WTC11 (cell line): ENCODE measurements at regions not wholly inside any gene's neighbourhood (a gene's known extent, or its start where the extent isn't known, plus 50 kb on each side); places are given as distances from the start of the nearest gene placed in this dataset.

ENCODE experiments used
- ATAC-seq: fragments of 200-7000 bp; cut with Tn5 transposase; 2 replicates; pipeline ENCODE4 v1.10.0; 2021; ENCODE audit warnings: mild to moderate bottlenecking, moderate library complexity
- CTCF ChIA-PET: fragments of 300-600 bp; sonication (Branson Sonifier 250); formaldehyde crosslinking; loops from one replicate; lab custom pipeline; 2021; ENCODE audit warnings: antibody characterized with exemption; lab: Charles Lee
- POLR2A ChIA-PET: fragments of 350-600 bp; sonication (Branson Sonifier 250); formaldehyde crosslinking; loops from one replicate; lab custom pipeline; 2021; ENCODE audit warnings: antibody characterized with exemption; lab: Charles Lee
- DNase-seq: peaks from one replicate; pipeline ENCODE4 v3.0.0; 2021; ENCODE audit warnings: low spot score
- H3K27ac Mint-ChIP-seq: 2 replicates; pipeline ENCODE4 v1.8.0; 2021; ENCODE audit warnings: mixed read lengths
- H3K27me3 Mint-ChIP-seq: 2 replicates; pipeline ENCODE4 v1.8.0; 2021; ENCODE audit warnings: low read depth, mild to moderate bottlenecking, moderate library complexity, mixed read lengths
- H3K36me3 Mint-ChIP-seq: 2 replicates; pipeline ENCODE4 v1.8.0; 2021; ENCODE audit warnings: mixed read lengths
- H3K4me1 Mint-ChIP-seq: 2 replicates; pipeline ENCODE4 v1.8.0; 2022; ENCODE audit warnings: mixed read lengths
- H3K4me3 Mint-ChIP-seq: 2 replicates; pipeline ENCODE4 v1.8.0; 2021; ENCODE audit warnings: mild to moderate bottlenecking, moderate library complexity, mixed read lengths
- H3K9me3 Mint-ChIP-seq: 2 replicates; pipeline ENCODE4 v1.8.0; 2021; ENCODE audit warnings: mixed read lengths
- ARID4B ChIP-seq: sonication (generic); formaldehyde crosslinking; IDR thresholded peaks from 2 replicates; pipeline ENCODE4 v1.8.0; 2023; ENCODE audit warnings: missing genetic modification reagents, mild to moderate bottlenecking, borderline replicate concordance
- ATF6 ChIP-seq: sonication (generic); formaldehyde crosslinking; IDR thresholded peaks from 2 replicates; pipeline ENCODE4 v1.8.1; 2023; ENCODE audit warnings: mild to moderate bottlenecking, missing genetic modification reagents
- CDX4 ChIP-seq: fragments of 250-450 bp; sonication (Bioruptor Pico); IDR thresholded peaks from 2 replicates; pipeline ENCODE4 v1.9.0; 2021; ENCODE audit warnings: moderate library complexity, mild to moderate bottlenecking, inconsistent platforms, borderline replicate concordance
- CTCF ChIP-seq: fragments of 200-600 bp; IDR thresholded peaks from 2 replicates; pipeline ENCODE4 v1.8.0; 2022; ENCODE audit warnings: antibody characterized with exemption
- E2F4 ChIP-seq: sonication (generic); formaldehyde crosslinking; IDR thresholded peaks from 2 replicates; pipeline ENCODE4 v1.8.1; 2022; ENCODE audit warnings: low read depth, mild to moderate bottlenecking, moderate library complexity, missing genetic modification reagents, borderline replicate concordance
- FOXP4 ChIP-seq: sonication (generic); formaldehyde crosslinking; IDR thresholded peaks from 2 replicates; pipeline ENCODE4 v1.8.0; 2022; ENCODE audit warnings: mild to moderate bottlenecking, missing genetic modification reagents
- MXD4 ChIP-seq: fragments of 250-450 bp; sonication (Bioruptor Pico); IDR thresholded peaks from 2 replicates; pipeline ENCODE4 v1.8.0; 2021; ENCODE audit warnings: mild to moderate bottlenecking, moderate library complexity, borderline replicate concordance
- NR3C1 ChIP-seq: sonication (generic); formaldehyde crosslinking; conservative IDR thresholded peaks from 2 replicates; pipeline ENCODE4 v1.8.1; 2023; ENCODE audit warnings: low read depth, mild to moderate bottlenecking, missing genetic modification reagents
- PRRX2 ChIP-seq: fragments of 250-450 bp; sonication (Bioruptor Pico); IDR thresholded peaks from 2 replicates; pipeline ENCODE4 v1.8.0; 2021; ENCODE audit warnings: mild to moderate bottlenecking
- USF1 ChIP-seq: sonication (generic); formaldehyde crosslinking; IDR thresholded peaks from 2 replicates; pipeline ENCODE4 v1.8.0; 2022; ENCODE audit warnings: mild to moderate bottlenecking, missing genetic modification reagents
- ZBTB21 ChIP-seq: sonication (generic); formaldehyde crosslinking; IDR thresholded peaks from 2 replicates; pipeline ENCODE4 v1.8.1; 2023; ENCODE audit warnings: mild to moderate bottlenecking, missing genetic modification reagents, borderline replicate concordance
- ZNF423 ChIP-seq: fragments of 250-450 bp; sonication (Bioruptor Pico); IDR thresholded peaks from 2 replicates; pipeline ENCODE4 v2.1.2; 2022; ENCODE audit warnings: mild to moderate bottlenecking, moderate library complexity
- ZNF425 ChIP-seq: fragments of 250-450 bp; sonication (Bioruptor Pico); conservative IDR thresholded peaks from 2 replicates; pipeline ENCODE4 v1.9.0; 2021; ENCODE audit warnings: mild to moderate bottlenecking
- ZNF532 ChIP-seq: fragments of 250-450 bp; sonication (Bioruptor Pico); IDR thresholded peaks from 2 replicates; pipeline ENCODE4 v1.9.0; 2021; ENCODE audit warnings: mild to moderate bottlenecking, borderline replicate concordance

GRCh38 chr13:83536153-83536552 is 346.1 kb downstream of the SLITRK1 start (continued):
- TF ChIP-seq E2F4 (no peak), CTCF (no peak), ZNF425 (CRISPR knock-in tag) (no peak), FOXP4 (CRISPR knock-in tag) (no peak)

- Mint-ChIP-seq H3K36me3 (no peaks in the 10 kb centered on the region), H3K27me3 (no peaks in the 10 kb centered on the region), H3K9me3 (no peaks in the 10 kb centered on the region), H3K4me1 (no peaks in the 10 kb centered on the region), H3K4me3 (no peak overlapping the region), H3K27ac (no peak overlapping the region)
- DNase-seq (no peak), ATAC-seq (no peak)
- ChIA-PET CTCF (no interaction called here), POLR2A (no interaction called here)
- TF ChIP-seq MXD4 (CRISPR knock-in tag) (no peak), ZNF532 (CRISPR knock-in tag) (no peak), ZBTB21 (CRISPR knock-in tag) (no peak), ZNF423 (CRISPR knock-in tag) (no peak), NR3C1 (CRISPR knock-in tag) (no peak), ATF6 (CRISPR knock-in tag) (no peak), USF1 (CRISPR knock-in tag) (no peak), PRRX2 (CRISPR knock-in tag) (no peak), ARID4B (no peak), CDX4 (CRISPR knock-in tag) (no peak)
Measured at GRCh38 chr13:83532809-83533208, 349.5 kb downstream of the SLITRK1 start.
